ENCODE measurements at regions not wholly inside any gene's neighbourhood (a gene's known extent, or its start where the extent isn't known, plus 50 kb on each side); places are given as distances from the start of the nearest gene placed in this dataset. TPM values are rescaled to one million over a fixed set of nuclear protein-coding genes. Genes with fewer than 3 reads are reported as not detected.

Small RNA genes lying in the stretch of these regions (small RNA-seq; reads per million reads assigned to genes)
- not detected for gene AC055876.3 (ENCODE audit: insufficient read depth, insufficient read length, low read depth, low replicate concordance)
